ENCODE measurements at regions not wholly inside any gene's neighbourhood (a gene's known extent, or its start where the extent isn't known, plus 50 kb on each side); places are given as distances from the start of the nearest gene placed in this dataset.
"Not testable (repeated sequence)": the region's sequence is repeated elsewhere in the genome, so short reads cannot be mapped to it uniquely, and the experiment has no call there.

GRCh38 chr1:105591681-105592080 is 1464.8 kb upstream of the PRMT6 start:
- intact Hi-C loops (cut with DNase I), result no loop called here
- ATAC-seq (ENCODE audit: low FRiP score), result no peak
- 53 to 65% methylated on average over 1 of the region's 1 CpG for WGBS, 2 donors

GRCh38 chr1:105608713-105609112 is 1447.8 kb upstream of the PRMT6 start:
- WGBS, 2 donors, result 24 to 28% methylated on average over 2 of the region's 2 CpGs
- intact Hi-C loops (cut with DNase I), result no loop called here
- no peaks in the 10 kb centered on the region for H3K9me3 ChIP-seq (ENCODE audit: control insufficient read depth, low read length)
- no peaks in the 10 kb centered on the region for H3K4me1 ChIP-seq (ENCODE audit: control insufficient read depth in 1 of 2, insufficient read depth in 2 of 2, low read length in 2 of 2)
- no peak for DNase-seq
- H3K27me3 ChIP-seq (ENCODE audit: control insufficient read depth in 1 of 2, insufficient read depth in 2 of 2, low read length in 1 of 2), result no peaks in the 10 kb centered on the region
- H3K36me3 ChIP-seq (ENCODE audit: control insufficient read depth in 1 of 2, insufficient read depth in 2 of 2, low read length in 1 of 2), result no peaks in the 10 kb centered on the region
- ATAC-seq (ENCODE audit: low FRiP score), result no peak
- H3K27ac ChIP-seq (ENCODE audit: low read depth in 1 of 2, low read length in 2 of 2), result no peak overlapping the region
- H3K4me3 ChIP-seq (ENCODE audit: low read length in 2 of 2), result no peak overlapping the region

More at GRCh38 chr1:105591681-105592080, 1464.8 kb upstream of the PRMT6 start:
- H3K36me3 ChIP-seq (ENCODE audit: control insufficient read depth in 1 of 2, insufficient read depth in 2 of 2, low read length in 1 of 2), result no peaks in the 10 kb centered on the region
- no peaks in the 10 kb centered on the region for H3K9me3 ChIP-seq (ENCODE audit: control insufficient read depth, low read length)
- H3K4me3 ChIP-seq (ENCODE audit: low read length in 2 of 2), result no peak overlapping the region
- no peak overlapping the region for H3K27ac ChIP-seq (ENCODE audit: low read depth in 1 of 2, low read length in 2 of 2)
- no peaks in the 10 kb centered on the region for H3K4me1 ChIP-seq (ENCODE audit: control insufficient read depth in 1 of 2, insufficient read depth in 2 of 2, low read length in 2 of 2)
- H3K27me3 ChIP-seq (ENCODE audit: control insufficient read depth in 1 of 2, insufficient read depth in 2 of 2, low read length in 1 of 2), result no peaks in the 10 kb centered on the region
- DNase-seq, result no peak

- no peak overlapping the region for H3K27ac ChIP-seq (ENCODE audit: low read depth in 1 of 2, low read length in 2 of 2)
- no peak overlapping the region for H3K4me3 ChIP-seq (ENCODE audit: low read length in 2 of 2)
- 65 to 71% methylated on average over 6 of the region's 6 CpGs for WGBS, 2 donors
- intact Hi-C loops (cut with DNase I), result no loop called here
- DNase-seq, result no peak
- peaks cover 1% of the 10 kb centered on the region for H3K9me3 ChIP-seq (ENCODE audit: control insufficient read depth, low read length)
- H3K4me1 ChIP-seq (ENCODE audit: control insufficient read depth in 1 of 2, insufficient read depth in 2 of 2, low read length in 2 of 2), result no peaks in the 10 kb centered on the region
- no peaks in the 10 kb centered on the region for H3K36me3 ChIP-seq (ENCODE audit: control insufficient read depth in 1 of 2, insufficient read depth in 2 of 2, low read length in 1 of 2)
- H3K27me3 ChIP-seq (ENCODE audit: control insufficient read depth in 1 of 2, insufficient read depth in 2 of 2, low read length in 1 of 2), result no peaks in the 10 kb centered on the region
- no peak for ATAC-seq (ENCODE audit: low FRiP score)
Measured at GRCh38 chr1:105626276-105626987, 1430.0 kb upstream of the PRMT6 start.

GRCh38 chr1:105631153-105631744 is 1425.2 kb upstream of the PRMT6 start:
- H3K36me3 ChIP-seq (ENCODE audit: control insufficient read depth in 1 of 2, insufficient read depth in 2 of 2, low read length in 1 of 2); H3K9me3 ChIP-seq (ENCODE audit: control insufficient read depth, low read length); H3K27ac ChIP-seq (ENCODE audit: low read depth in 1 of 2, low read length in 2 of 2); H3K27me3 ChIP-seq (ENCODE audit: control insufficient read depth in 1 of 2, insufficient read depth in 2 of 2, low read length in 1 of 2); ATAC-seq (ENCODE audit: low FRiP score); H3K4me3 ChIP-seq (ENCODE audit: low read length in 2 of 2); intact Hi-C loops (cut with DNase I); H3K4me1 ChIP-seq (ENCODE audit: control insufficient read depth in 1 of 2, insufficient read depth in 2 of 2, low read length in 2 of 2): not testable (repeated sequence)
- DNase-seq, result peak in 1 of 2 donors; percentile 63
- 93 to 97% methylated on average over 31 to 36 of the region's 36 CpGs for WGBS, 2 donors

- Histone ChIP-seq H3K4me1 (ENCODE audit: control insufficient read depth in 1 of 2, insufficient read depth in 2 of 2, low read length in 2 of 2) (no peaks in the 10 kb centered on the region), H3K27ac (ENCODE audit: low read depth in 1 of 2, low read length in 2 of 2) (no peak overlapping the region), H3K36me3 (ENCODE audit: control insufficient read depth in 1 of 2, insufficient read depth in 2 of 2, low read length in 1 of 2) (no peaks in the 10 kb centered on the region), H3K9me3 (ENCODE audit: control insufficient read depth, low read length) (no peaks in the 10 kb centered on the region), H3K4me3 (ENCODE audit: low read length in 2 of 2) (no peak overlapping the region), H3K27me3 (ENCODE audit: control insufficient read depth in 1 of 2, insufficient read depth in 2 of 2, low read length in 1 of 2) (no peaks in the 10 kb centered on the region)
- intact Hi-C loops (cut with DNase I), result no loop called here
- DNase-seq (no peak), ATAC-seq (ENCODE audit: low FRiP score) (no peak)
- WGBS, 2 donors, result 58 to 67% methylated on average over 14 of the region's 14 CpGs
Measured at GRCh38 chr1:105632342-105633196, 1423.9 kb upstream of the PRMT6 start.

GRCh38 chr1:105636052-105636451 is 1420.4 kb upstream of the PRMT6 start:
- ATAC-seq (ENCODE audit: low FRiP score) (no peak), DNase-seq (no peak)
- H3K27ac ChIP-seq (ENCODE audit: low read depth in 1 of 2, low read length in 2 of 2), result no peak overlapping the region
- 83 to 90% methylated on average over 2 of the region's 2 CpGs for WGBS, 2 donors
- no peaks in the 10 kb centered on the region for H3K27me3 ChIP-seq (ENCODE audit: control insufficient read depth in 1 of 2, insufficient read depth in 2 of 2, low read length in 1 of 2)
- H3K4me1 ChIP-seq (ENCODE audit: control insufficient read depth in 1 of 2, insufficient read depth in 2 of 2, low read length in 2 of 2), result no peaks in the 10 kb centered on the region
- no peak overlapping the region for H3K4me3 ChIP-seq (ENCODE audit: low read length in 2 of 2)
- intact Hi-C loops (cut with DNase I), result no loop called here
- H3K9me3 ChIP-seq (ENCODE audit: control insufficient read depth, low read length), result no peaks in the 10 kb centered on the region
- H3K36me3 ChIP-seq (ENCODE audit: control insufficient read depth in 1 of 2, insufficient read depth in 2 of 2, low read length in 1 of 2), result no peaks in the 10 kb centered on the region

- Histone ChIP-seq H3K36me3 (ENCODE audit: control insufficient read depth in 1 of 2, insufficient read depth in 2 of 2, low read length in 1 of 2) (no peaks in the 10 kb centered on the region), H3K9me3 (ENCODE audit: control insufficient read depth, low read length) (no peaks in the 10 kb centered on the region), H3K27me3 (ENCODE audit: control insufficient read depth in 1 of 2, insufficient read depth in 2 of 2, low read length in 1 of 2) (no peaks in the 10 kb centered on the region), H3K27ac (ENCODE audit: low read depth in 1 of 2, low read length in 2 of 2) (no peak overlapping the region), H3K4me1 (ENCODE audit: control insufficient read depth in 1 of 2, insufficient read depth in 2 of 2, low read length in 2 of 2) (no peaks in the 10 kb centered on the region), H3K4me3 (ENCODE audit: low read length in 2 of 2) (no peak overlapping the region)
- ATAC-seq (ENCODE audit: low FRiP score) (no peak), DNase-seq (no peak)
- intact Hi-C loops (cut with DNase I), result no loop called here
- WGBS, 2 donors, result 75 to 76% methylated on average over 1 of the region's 1 CpG
Measured at GRCh38 chr1:105641407-105641806, 1415.1 kb upstream of the PRMT6 start.

GRCh38 chr1:105652109-105652508 is 1404.4 kb upstream of the PRMT6 start:
- intact Hi-C loops (cut with DNase I), result no loop called here

More at GRCh38 chr1:105652109-105652508, 1404.4 kb upstream of the PRMT6 start:
- DNase-seq (no peak), ATAC-seq (ENCODE audit: low FRiP score) (no peak)
- no peak overlapping the region for H3K4me3 ChIP-seq (ENCODE audit: low read length in 2 of 2)
- H3K27ac ChIP-seq (ENCODE audit: low read depth in 1 of 2, low read length in 2 of 2), result no peak overlapping the region
- H3K27me3 ChIP-seq (ENCODE audit: control insufficient read depth in 1 of 2, insufficient read depth in 2 of 2, low read length in 1 of 2), result no peaks in the 10 kb centered on the region
- H3K4me1 ChIP-seq (ENCODE audit: control insufficient read depth in 1 of 2, insufficient read depth in 2 of 2, low read length in 2 of 2), result no peaks in the 10 kb centered on the region
- no peaks in the 10 kb centered on the region for H3K36me3 ChIP-seq (ENCODE audit: control insufficient read depth in 1 of 2, insufficient read depth in 2 of 2, low read length in 1 of 2)
- H3K9me3 ChIP-seq (ENCODE audit: control insufficient read depth, low read length), result no peaks in the 10 kb centered on the region
- WGBS, 2 donors, result 95 to 98% methylated on average over 1 of the region's 1 CpG
